HCT116 (cell line): ENCODE measurements at regions not wholly inside any gene's neighbourhood (a gene's known extent, or its start where the extent isn't known, plus 50 kb on each side); places are given as distances from the start of the nearest gene placed in this dataset.

Experiments used
- EZH2 ChIP-seq: fragments of 200-600 bp; sonication (generic); IDR thresholded peaks from 2 replicates; pipeline ENCODE4 v1.6.1; 2017; ENCODE audit warnings: antibody characterized with exemption, mixed run types
- ZNF274 ChIP-seq: fragments of 200-500 bp; sonication (Bioruptor generic); IDR thresholded peaks from 2 replicates; pipeline ENCODE4 v1.6.1; 2014; ENCODE audit warnings: mild to moderate bottlenecking, low read depth, low read length, inconsistent platforms

GRCh38 chr12:126627596-126627995 lies 1562.4 kb downstream of the AACS start:
- no peak for TF ChIP-seq ZNF274
- TF ChIP-seq EZH2, result no peak
